GM18499 (cell line): ENCODE measurements at regions not wholly inside any gene's neighbourhood (a gene's known extent, or its start where the extent isn't known, plus 50 kb on each side); places are given as distances from the start of the nearest gene placed in this dataset.
A peak's percentile ranks its signal among the peaks of the same experiment; 100 is the strongest.
"Not testable (repeated sequence)": the region's sequence is repeated elsewhere in the genome, so short reads cannot be mapped to it uniquely, and the experiment has no call there.

Source experiments
- ATAC-seq: cut with Tn5 transposase; IDR thresholded peaks from one replicate; pipeline ENCODE4 v1.9.1; 2021; ENCODE audit warnings: moderate number of reproducible peaks; ENCODE audit not compliant: insufficient read depth, unreplicated experiment

DNA sequence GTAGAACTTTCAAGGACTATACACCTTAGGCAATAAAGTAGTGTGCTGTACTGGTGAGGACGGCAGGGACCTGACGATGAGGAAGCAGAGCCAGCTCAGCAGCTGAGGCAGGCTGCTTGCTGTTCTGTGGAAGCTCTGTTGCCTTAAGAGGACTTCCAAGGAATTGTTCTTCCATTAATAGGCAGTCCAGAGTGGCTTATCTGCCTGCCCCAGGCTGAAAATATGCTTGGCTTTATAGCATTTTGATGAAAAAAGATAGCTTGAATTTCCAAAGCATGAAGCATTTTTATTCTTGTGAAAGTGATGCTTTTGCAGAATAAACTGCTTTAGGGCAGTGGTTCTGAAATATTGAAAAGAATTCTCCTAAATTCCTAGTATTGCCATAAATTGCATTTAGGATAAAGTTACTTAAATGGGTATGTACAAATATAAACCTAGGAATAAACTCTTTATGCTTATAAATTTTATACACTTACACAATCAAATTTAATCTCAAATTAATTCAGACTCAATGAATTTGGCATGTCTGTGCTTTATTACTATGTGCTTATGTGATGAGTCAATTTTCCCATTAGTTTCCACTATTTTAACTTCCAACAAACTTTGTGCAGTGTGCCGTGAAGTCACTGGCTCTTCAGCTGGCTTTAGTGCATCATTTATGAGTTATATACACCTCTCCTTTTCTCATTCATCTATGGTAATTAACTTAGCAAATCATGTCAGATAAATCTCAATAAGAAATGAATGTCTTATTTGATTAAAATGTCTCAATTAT lies 231.0 kb upstream of the RASGRP1 start:
- no peak for ATAC-seq

DNA sequence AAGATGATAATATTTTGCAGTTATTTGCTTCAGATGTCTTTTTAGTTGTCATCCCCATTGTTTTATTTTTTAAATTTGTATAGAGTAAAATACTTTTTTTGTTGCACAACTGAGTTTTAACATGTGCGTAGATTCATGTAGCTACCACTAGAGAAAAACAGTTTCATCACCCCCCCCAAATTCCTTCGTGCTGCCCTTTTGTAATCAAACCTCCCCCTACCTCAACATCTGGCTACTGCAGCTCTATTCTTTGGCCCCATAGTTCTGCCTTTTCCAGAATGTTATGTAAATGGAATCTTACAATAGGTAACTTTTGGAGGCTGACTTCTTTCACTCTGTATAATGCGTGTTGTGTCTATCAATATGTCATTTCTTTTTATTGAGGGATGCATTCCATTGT lies 232.0 kb upstream of the RASGRP1 start:
- no peak for ATAC-seq

DNA sequence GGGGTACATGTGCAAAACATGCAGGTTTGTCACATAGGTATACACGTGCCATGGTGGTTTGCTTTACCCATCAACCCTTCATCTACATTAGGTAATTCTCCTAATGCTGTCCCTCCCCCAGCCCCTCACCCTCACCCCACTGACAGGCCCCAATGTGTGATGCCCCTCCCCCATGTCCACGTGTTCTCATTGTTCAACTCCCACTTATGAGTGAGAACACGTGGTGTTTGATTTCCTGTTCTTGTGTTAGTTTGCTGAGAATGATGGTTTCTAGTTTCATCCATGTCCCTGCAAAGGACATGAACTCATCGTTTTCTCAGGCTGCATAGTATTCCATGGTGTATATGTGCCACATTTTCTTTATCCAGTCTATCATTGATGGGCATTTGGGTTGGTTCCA lies 232.9 kb upstream of the RASGRP1 start:
- not testable (repeated sequence) for ATAC-seq

DNA sequence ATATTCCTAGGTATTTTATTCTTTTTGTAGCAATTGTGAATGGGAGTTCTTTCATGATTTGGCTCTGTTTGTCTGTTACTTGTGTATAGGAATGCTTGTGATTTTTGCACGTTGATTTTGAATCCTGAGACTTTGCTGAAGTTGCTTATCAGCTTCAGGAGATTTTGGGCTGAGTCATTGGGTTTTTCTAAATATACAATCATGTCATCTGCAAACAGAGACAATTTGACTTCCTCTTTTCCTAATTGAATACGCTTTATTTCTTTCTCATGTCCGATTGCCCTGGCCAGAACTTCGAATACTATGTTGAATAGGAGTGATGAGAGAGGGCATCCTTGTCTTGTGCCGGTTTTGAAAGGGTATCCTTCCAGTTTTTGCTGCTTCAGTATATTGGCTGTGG lies 234.6 kb upstream of the RASGRP1 start:
- ATAC-seq = not testable (repeated sequence)

DNA sequence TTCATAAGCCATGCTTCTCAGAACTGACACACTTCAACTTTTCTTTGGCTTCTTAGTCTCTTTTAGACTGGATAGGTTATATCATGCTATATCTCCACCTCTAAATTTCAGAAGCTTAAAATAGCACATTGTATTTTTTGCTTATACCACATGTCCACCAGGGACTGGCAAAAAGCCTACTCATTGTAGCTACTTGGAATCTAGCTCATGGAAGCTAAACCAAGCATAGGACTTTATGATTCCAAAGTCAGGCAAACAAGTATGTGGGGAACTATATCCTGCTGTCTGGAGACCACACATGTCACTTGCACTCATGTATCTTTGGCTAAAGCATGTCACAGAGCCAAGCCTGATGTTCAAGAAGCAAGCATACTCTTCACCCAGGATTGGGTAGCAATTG lies 245.0 kb upstream of the RASGRP1 start:
- no peak for ATAC-seq

DNA sequence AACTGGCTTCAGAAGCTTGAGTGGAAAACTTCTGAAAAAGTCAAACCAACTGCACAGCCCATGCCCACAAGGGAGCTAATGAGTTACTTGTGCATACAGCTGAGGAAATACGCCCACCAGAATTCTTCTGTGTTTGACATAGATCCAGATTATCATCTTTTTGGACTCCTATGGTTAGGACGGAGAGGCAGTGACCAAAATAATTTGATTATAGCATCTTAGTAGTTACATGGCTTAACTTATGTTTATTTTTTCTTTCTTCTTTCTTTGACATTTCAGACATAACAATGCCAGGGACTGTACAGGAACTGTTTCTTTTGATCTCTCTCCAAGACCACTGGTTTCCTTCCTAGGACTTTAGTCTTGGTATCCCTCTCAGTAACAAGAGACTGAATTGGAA lies 246.1 kb upstream of the RASGRP1 start:
- no peak for ATAC-seq

DNA sequence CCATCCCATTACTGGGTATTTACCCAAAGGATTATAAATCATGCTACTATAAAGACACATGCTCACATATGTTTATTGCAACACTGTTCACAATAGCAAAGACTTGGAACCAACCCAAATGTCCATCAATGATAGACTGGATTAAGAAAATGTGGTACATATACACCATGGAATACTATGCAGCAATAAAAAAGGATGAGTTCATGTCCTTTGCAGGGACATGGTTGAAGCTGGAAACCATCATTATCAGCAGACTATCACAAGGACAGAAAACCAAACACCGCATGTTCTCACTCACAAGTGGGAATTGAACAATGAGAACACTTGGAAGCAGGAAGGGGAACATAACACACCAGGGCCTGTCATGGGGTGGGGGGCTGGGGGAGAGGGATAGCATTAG lies 249.6 kb upstream of the RASGRP1 start:
- not testable (repeated sequence) for ATAC-seq

DNA sequence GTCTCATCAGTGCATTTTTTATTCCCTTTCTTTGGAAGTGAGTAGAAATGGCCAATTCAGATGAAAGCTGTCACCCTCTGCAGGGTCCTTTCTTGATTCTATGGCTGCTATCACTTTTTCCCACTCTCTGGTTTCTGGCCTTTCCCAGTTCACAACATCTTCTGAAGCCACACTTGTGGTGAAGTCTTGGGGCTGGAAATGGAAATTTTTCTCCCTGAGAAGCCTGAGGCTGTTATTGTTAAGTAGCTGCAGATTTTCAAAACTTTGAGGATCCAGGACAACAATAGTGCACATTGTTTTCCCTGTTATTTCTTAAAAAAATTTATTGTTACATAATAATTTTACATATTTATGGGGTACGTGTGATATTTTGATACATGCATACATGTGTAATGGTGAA lies 250.3 kb upstream of the RASGRP1 start:
- ATAC-seq = no peak

DNA sequence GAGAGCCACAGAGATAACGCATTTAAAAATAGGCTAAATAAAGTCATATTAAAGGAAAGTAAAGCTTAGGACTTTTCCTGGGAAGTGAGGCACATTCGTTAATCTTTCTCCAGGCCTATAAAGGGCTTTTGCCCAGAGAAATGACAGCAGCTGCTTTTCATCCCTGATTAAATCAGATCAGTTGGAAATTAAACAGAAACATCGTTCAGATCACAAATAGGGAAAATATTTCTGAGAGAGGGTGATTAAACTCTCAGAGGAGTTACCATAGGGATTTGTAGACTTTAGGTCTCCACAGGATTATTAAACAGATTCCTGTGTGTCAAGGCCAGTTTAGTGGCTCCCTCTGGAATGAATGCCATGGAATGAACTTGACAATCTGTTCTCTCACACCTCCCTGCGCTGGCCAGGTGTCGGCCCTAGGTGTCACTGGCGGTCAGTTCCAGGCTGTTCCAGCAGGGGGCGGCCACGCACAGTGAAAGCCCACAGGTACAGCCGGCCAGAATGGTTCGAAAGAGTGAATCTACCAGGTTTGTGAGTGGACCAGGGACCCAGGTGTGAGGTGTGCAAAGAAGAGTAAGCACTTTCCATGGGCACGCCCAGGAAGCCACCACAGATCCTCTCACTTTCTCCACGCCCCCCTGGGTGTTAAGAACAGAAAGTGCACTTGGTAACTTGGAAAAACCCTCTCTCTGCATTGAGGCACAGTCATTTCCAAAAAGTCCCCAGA lies 253.0 kb upstream of the RASGRP1 start:
- ATAC-seq = peak; percentile 66

DNA sequence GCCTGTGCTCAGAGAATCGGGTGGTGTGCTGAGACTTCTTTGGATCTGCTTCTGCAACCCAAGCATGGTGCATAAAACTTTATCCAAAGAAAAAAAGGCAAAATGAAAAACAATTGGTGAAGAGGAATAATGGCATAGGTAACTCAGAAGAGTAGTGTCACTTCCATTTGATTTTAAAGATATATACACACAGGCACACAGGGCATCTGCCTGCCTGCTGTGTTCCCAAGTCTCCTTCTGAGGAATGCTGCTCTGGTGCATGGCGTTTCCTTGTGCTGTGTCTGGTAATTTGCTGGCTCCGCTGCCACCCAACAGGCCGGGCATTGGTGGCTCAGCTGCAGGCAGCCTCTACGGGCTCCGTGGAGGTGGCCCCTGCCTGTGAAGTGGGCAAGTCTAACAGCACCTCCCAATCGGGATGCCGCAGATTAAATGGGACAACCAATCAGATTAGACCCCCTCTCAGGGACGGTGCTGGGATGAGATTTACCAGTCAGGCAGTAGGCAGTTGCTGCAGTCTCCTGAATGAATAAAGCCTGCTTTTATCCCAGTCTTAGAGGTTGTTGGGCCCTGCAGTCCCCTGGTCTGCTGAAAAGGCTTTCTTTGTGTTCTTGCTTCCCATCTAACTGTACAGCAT lies 253.7 kb upstream of the RASGRP1 start:
- ATAC-seq = no peak

DNA sequence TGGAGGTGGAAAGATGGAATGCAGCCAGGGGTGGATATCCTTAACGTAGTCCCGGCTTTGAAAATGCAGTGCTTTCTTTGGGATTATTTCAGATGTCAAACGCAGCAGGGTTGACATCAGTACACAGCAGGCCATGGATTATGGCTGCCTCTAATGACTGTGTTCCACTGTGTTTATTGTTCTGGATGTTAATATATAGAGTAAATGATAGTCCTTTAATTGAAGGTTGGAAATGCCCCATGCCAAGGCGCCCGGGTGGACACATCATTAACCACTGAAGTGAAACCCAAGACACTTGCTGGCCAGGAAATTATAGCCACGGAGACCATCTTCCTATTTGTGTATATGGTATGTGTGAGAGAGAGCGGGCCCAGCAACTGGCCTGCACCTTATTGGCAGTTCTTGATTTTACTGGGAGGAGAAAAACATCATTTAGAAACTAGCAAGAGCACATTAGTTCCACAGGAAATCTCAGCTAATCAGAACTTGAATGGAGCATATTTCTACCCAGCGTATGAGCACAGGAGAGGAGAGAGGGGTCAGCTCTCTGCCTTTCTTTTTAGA lies 254.9 kb upstream of the RASGRP1 start:
- no peak for ATAC-seq

DNA sequence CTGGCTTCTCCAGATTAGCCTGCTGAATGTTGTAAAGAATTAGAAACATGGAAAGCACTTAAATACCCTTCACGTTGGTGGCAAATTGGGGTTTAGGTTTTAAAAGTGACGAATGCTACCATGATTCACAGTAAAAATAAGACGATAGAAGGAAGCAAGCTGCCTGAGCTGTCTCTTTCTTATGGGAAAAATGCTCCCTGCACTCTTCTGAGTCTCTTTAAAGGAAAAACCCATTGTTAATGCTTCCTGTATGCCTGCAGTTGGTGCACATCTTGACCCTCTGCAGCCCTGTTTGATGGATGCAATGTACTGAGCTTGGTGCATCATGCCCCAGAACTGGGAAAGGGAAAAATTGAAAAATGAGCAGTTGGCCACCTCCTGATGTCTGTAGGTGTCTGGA lies 258.6 kb upstream of the RASGRP1 start:
- ATAC-seq = no peak

DNA sequence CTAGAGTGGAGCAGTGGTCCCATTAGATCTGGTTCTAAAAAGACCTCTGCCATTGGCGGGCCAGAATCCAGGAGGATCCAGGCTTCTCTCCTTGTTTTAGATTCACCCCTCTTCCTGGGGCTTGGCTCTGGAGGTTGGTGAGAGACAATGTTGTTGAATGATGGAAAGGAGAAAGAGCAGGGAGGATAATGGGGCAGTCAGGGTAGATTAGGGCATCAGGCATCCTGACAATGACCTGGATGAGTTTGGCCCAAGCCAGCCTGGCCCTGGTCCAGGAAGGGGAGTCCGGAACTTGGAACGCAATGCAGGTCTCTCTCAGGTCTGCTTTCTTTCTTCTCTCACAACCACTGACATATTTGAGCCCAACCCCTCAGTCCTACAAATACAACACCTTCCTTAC lies 260.1 kb upstream of the RASGRP1 start:
- ATAC-seq = no peak

DNA sequence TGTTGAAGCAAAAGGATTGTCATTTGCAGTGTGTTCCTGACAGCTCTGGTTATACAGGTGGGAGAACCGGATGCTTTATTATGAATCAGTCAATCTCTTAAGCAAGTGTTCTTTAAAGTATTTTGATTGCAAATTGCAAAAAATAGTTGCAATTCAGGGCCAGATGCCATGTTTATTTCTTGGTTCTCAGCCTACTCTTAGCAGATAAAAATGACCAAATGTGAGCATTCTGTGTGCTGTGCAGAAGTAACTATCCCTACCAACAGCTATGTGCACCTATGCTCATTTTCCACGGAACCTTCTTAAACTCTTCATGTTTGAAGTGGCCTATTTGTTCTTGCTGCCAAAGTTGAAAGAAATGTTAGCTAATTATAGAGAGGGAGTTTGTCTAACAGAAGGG lies 262.3 kb upstream of the RASGRP1 start:
- ATAC-seq = no peak

DNA sequence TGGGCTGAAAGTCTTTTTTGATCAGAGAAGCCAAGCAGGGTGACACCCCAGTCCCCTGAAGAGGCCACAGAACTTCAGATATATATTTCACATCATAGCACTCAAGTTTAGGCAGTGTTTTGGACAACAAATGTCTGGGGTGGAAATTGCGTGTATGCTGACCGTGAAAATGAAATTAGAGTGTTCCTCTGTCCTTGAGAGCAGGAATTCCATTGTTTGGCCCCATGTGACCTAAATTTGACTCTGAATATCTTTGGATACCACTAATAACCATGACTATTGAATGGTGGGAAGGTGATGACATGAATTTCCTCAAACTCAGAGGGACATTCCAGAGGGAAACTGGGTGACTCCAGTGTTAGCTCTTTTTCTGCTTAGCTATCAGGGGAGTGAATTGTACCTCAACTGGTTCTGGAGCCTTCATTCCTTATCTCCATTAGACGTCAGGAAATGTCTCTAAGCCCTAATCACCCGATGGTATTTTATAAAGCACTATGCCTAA lies 263.5 kb upstream of the RASGRP1 start:
- no peak for ATAC-seq

DNA sequence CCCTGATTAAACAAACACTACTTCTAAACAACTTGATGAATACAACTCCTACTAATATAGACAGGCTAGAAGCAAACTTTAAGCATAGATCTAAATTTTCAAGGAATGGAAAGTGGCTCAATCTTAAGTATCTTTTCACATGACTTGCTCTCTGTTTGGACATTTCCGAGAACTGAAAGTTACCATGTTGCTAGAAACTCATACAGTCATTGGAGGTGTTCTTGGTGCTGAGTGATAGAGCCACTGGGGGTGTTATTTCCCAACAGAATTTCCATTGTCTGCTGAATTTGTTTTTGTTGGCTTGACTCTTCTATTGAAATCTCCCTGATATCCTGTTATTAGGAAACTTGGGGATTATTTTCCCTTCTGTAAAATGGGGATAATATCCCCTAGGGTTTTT lies 264.5 kb upstream of the RASGRP1 start:
- no peak for ATAC-seq

DNA sequence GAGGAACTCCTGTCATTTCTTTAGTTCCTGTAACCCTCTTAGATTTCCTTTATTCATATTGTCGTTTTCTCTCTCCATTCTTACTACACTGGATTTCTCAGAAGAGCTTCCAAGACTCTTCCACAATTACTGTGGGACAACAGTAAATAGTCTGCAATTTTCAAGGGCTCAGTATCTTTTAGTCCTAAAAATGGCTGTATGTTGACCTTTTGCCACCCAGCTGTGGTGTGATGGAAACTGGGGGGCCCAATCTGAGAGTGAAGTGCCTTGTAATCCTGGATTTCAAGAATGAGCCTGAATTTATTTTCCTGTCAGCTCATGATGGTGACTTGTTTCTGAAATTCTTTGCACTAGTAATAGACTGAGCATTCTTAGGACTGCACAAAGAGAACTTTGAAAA lies 277.6 kb upstream of the RASGRP1 start:
- ATAC-seq = no peak

DNA sequence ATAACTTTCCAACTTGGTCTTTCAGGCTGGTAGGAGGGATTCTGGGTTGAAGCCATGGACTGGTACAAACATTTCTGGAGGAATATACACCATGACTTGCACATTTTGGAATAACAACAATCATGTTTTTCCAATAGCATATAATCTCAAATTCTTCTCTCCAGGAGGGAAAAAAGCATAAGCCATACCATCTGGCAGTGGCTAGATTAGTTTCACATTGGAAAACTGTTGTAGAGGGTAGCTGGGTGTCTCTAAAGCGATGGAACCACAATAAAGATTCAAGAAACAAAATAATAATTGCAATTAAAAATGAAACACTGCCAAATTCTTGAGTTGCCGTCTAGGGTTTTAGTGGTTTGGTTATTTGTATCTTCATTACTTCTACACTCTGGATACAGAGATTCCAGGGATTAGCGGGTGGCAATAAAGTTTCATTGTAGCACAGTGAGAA lies 278.5 kb upstream of the RASGRP1 start:
- no peak for ATAC-seq

DNA sequence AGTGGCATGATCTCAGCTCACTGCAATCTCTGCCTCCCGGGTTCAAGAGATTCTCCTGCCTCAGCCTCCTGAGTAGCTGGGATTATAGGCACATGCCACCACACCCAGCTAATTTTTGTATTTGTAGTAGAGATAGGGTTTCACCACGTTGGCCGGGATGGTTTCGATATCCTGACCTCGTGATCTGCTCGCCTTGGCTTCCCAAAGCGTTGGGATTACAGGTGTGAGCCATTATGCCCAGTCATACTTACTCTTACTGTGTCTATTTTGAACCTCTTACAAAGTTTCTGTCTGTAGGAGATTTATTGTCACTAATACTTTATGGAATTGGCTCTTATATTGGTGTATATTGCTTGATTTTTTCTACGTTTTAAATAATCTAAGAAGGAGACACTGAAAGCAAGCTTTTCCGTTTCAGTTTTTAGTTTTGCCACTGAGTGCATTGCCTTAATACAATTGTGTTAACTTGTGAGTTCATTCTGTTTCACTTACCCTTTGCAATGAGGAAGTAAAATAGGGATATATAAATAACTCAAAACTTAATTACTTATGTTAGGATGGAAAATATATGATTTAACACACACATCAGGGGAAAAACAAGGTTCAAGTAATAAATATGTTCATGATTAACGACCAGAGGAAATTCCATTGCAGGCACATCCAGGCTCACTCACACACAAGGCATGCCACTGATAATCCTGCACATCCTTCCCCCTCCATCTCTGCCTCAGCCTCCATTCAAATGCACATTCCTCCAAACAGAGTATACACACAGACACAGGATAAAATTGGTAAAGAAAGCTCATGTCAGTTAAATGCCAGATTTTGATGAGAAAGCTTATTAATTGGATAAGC lies 279.3 kb upstream of the RASGRP1 start:
- no peak for ATAC-seq

DNA sequence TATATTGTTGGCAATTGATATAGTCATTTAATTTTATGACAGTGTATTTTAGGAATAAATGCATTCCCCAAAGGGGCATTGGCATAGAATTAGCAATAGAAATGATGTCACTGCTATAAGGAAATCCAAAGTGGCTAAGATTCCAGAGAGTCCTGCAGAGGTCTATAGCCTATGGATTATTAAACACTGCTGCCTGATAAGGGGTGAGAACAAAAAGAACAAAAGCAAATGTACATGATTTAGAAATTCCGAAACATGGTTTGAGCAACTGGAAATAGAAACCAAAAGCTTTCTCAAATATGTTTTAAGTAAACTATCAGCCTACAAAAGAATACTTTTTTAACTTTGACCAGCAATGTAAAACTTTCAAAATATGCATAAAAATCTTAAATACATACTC lies 280.1 kb upstream of the RASGRP1 start:
- no peak for ATAC-seq
